GM12878 (cell line): ENCODE measurements at regions not wholly inside any gene's neighbourhood (a gene's known extent, or its start where the extent isn't known, plus 50 kb on each side); places are given as distances from the start of the nearest gene placed in this dataset.

Experiments used
- ATAC-seq: fragments of 200-7000 bp; cut with Tn5 transposase; 3 replicates; pipeline ENCODE4 v1.9.1; 2020; ENCODE audit warnings: mild to moderate bottlenecking, moderate library complexity
- BruUV-seq: library from RNA; stranded (reverse); fragments of 400-500 nt; replicated peaks from 2 replicates; lab custom pipeline; 2021; lab: Mats Ljungman, UMichigan
- CTCF ChIA-PET: fragments of 300-600 bp; sonication (Branson Sonifier 250); formaldehyde crosslinking; extraction: SDS; loops from one replicate; lab custom pipeline; 2021; ENCODE audit warnings: inconsistent platforms; lab: Yijun Ruan, JAX
- POLR2A ChIA-PET: fragments of 350-600 bp; formaldehyde crosslinking; extraction: SDS; loops from one replicate; lab custom pipeline; 2021; ENCODE audit warnings: inconsistent platforms; lab: Charles Lee
- RAD21 ChIA-PET: fragments of 300-600 bp; sonication (Branson Sonifier 250); formaldehyde crosslinking; loops from one replicate; lab custom pipeline; 2023; ENCODE audit warnings: antibody characterized with exemption; ENCODE audit not compliant: unreplicated experiment; lab: Charles Lee
- SMC1A ChIA-PET: fragments of 300-600 bp; sonication (Branson Sonifier 250); formaldehyde crosslinking; loops from one replicate; lab custom pipeline; 2023; ENCODE audit not compliant: unreplicated experiment, uncharacterized antibody; lab: Charles Lee
- DNase-seq: peaks from one replicate; pipeline ENCODE4 v3.0.0-alpha.2; 2011; ENCODE audit warnings: low read depth, low spot score
- FAIRE-seq: peaks from 3 replicates; lab custom pipeline; 2011; peaks lifted over from hg19 to GRCh38; lab: Jason Lieb, UNC
- H2AFZ ChIP-seq: 2 replicates; pipeline ENCODE4 v1.6.0; 2011; ENCODE audit warnings: low read depth, low read length, control low read depth; ENCODE audit not compliant: control insufficient read depth
- H3K27ac ChIP-seq: 2 replicates; pipeline ENCODE4 v1.5.1; 2011; ENCODE audit warnings: control low read depth; ENCODE audit not compliant: control insufficient read depth, insufficient read depth
- H3K27me3 ChIP-seq, 2 experiments: replicated peaks in 1 of 2; 2 replicates each; pipeline versions ENCODE4 v1.6.0 to v1.6.1; 2011; ENCODE audit warnings: low read length in 1 of 2; ENCODE audit not compliant: control insufficient read depth in 2 of 2, insufficient read depth in 2 of 2
- H3K36me3 ChIP-seq, 2 experiments: 2 replicates each; pipeline ENCODE4 v1.5.1; 2011; ENCODE audit warnings: low read length in 1 of 2; ENCODE audit not compliant: control insufficient read depth in 2 of 2, insufficient read depth in 2 of 2
- H3K4me1 ChIP-seq: 2 replicates; pipeline ENCODE4 v1.6.1; 2011; ENCODE audit warnings: mild to moderate bottlenecking, low read length, moderate library complexity, mixed read lengths; ENCODE audit not compliant: control insufficient read depth, insufficient read depth
- H3K4me2 ChIP-seq: 2 replicates; pipeline ENCODE4 v1.6.0; 2011; ENCODE audit warnings: control low read depth; ENCODE audit not compliant: control insufficient read depth, insufficient read depth
- H3K4me3 ChIP-seq: fragments of 200-600 bp; sonication (generic); 2 replicates; pipeline ENCODE4 v1.5.1; 2016
- H3K79me2 ChIP-seq: 2 replicates; pipeline ENCODE4 v1.6.0; 2011; ENCODE audit warnings: low read length; ENCODE audit not compliant: control insufficient read depth, insufficient read depth
- H3K9ac ChIP-seq: 2 replicates; pipeline ENCODE4 v1.8.0; 2011; ENCODE audit warnings: low read length, control low read depth, mixed read lengths; ENCODE audit not compliant: control insufficient read depth, insufficient read depth
- H3K9me3 ChIP-seq: replicated peaks from 3 replicates; pipeline ENCODE4 v1.5.1; 2011; ENCODE audit warnings: mild to moderate bottlenecking, low read length; ENCODE audit not compliant: control insufficient read depth, insufficient read depth
- H4K20me1 ChIP-seq: 2 replicates; pipeline ENCODE4 v1.6.0; 2011; ENCODE audit not compliant: control insufficient read depth, insufficient read depth
- KLF5 ChIP-seq: fragments of 450-650 bp; IDR thresholded peaks from 2 replicates; pipeline ENCODE4 v1.6.1; 2014; ENCODE audit warnings: mild to moderate bottlenecking; ENCODE audit not compliant: partially characterized antibody
- MYB ChIP-seq: fragments of 150-350 bp; IDR thresholded peaks from 2 replicates; pipeline ENCODE4 v1.6.1; 2014; ENCODE audit warnings: mild to moderate bottlenecking, low read depth, low read length, borderline replicate concordance
- POLR2A ChIP-seq: IDR thresholded peaks from 2 replicates; pipeline ENCODE4 v1.6.1; 2011; ENCODE audit warnings: low read depth, mild to moderate bottlenecking, low read length
- SMARCA5 ChIP-seq: fragments of 450-650 bp; IDR thresholded peaks from 2 replicates; pipeline ENCODE4 v1.6.1; 2017; ENCODE audit warnings: mild to moderate bottlenecking
- ZNF207 ChIP-seq: fragments of 450-650 bp; IDR thresholded peaks from 2 replicates; pipeline ENCODE4 v1.6.1; 2014; ENCODE audit warnings: antibody characterized with exemption, mild to moderate bottlenecking, borderline replicate concordance
- WGBS: methylation state at CpG from one replicate; pipeline ENCODE4 v1.1.6; 2016; ENCODE audit warnings: low lambda C conversion rate; ENCODE audit not compliant: insufficient replicate concordance, insufficient coverage; ENCODE audit errors: missing lambda C conversion rate; 5-methylcytosine and 5-hydroxymethylcytosine counted together
- in situ Hi-C: fragments of 300-500 bp; cut with MboI; formaldehyde crosslinking; loops from 9 replicates; pipeline ENCODE4 v1.14.3; 2018; ENCODE audit warnings: mixed read lengths
- intact Hi-C: fragments of 100-400 bp; cut with micrococcal nuclease; formaldehyde crosslinking; loops from one replicate; pipeline ENCODE4 v1.14.2; 2022; ENCODE audit not compliant: unreplicated experiment
- TF ChIP-seq, protein P1 (sequence below): fragments of 450-650 bp; formaldehyde crosslinking; IDR thresholded peaks from 2 replicates; pipeline ENCODE4 v1.5.0; 2022; ENCODE audit warnings: mild to moderate bottlenecking, missing genetic modification characterization
- TF ChIP-seq, protein P2 (sequence below): IDR thresholded peaks from 2 replicates; pipeline ENCODE4 v1.6.1; 2012; ENCODE audit warnings: low read length, inconsistent platforms

DNA sequence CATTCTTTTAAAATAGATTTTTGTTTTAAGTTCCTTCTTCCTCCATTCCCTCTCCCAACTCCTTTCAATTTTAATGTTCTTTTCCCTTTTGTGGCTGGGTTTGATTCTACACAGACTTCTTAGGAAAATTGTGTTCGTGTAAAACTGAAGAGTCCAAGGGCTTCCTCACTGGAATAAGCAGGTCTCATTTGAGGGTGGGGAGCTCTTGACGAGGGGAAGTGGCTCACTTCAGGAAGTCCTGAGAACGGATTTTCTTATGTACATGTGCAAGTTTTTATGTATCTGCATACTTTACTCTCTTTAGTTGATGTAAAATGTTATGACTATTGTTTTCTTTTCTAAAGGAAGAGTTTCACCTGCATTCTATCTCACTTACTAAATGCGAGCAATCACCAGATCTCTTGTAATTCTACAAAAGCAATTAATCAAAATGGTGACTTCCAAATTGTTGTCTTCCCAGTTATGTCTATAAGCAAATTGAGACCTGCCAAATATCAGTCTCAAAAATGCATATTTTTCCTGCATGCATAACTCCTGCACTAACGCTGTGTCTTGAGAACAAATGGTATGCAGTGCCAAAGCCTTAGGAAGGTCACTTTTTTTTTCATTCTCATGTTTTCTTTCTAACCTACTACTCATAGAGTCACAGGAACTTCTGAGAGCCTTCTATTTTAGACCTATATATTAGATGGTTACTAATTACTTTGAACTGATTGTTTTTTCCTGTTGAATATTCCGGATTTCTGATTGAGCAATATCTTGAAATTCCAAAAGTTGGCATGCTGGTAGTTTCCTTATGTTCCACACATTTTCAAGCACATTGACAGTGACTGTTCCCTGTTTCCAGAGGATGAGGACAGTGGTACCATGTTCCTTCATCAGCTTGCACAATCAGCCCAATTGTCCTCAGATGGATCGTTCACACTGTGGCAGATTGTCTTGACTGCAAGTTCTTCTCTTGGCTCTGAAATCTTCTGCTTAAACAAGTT lies 251.9 kb upstream of the PRDM1 start:
- POLR2A ChIA-PET: no interaction called here

More for the DNA sequence above, 251.9 kb upstream of the PRDM1 start:
- in situ Hi-C loops (no loop called here), intact Hi-C loops (no loop called here)
- Histone ChIP-seq H2AFZ (no peak overlapping the region), H3K4me1 (no peaks in the 10 kb centered on the region), H3K4me2 (no peak overlapping the region), H3K27ac (no peak overlapping the region), H3K4me3 (no peak overlapping the region), H3K36me3 (no peaks in the 10 kb centered on the region), H3K79me2 (no peaks in the 10 kb centered on the region), H4K20me1 (no peaks in the 10 kb centered on the region), H3K27me3 (no peaks in the 10 kb centered on the region; a peak in 1 of 4 replicates), H3K9me3 (no peaks in the 10 kb centered on the region), H3K9ac (no peak overlapping the region)
- ChIA-PET RAD21 (interaction anchor here (0.8 to 2.1 kb wide), 5 partner anchors 24 to 403 kb away, joined by 3 to 11 read pairs (median 3); no protein-coding TSS in a partner anchor), CTCF (interaction anchor here (1.0 to 1.6 kb wide), 5 partner anchors 10 to 389 kb away, joined by 3 to 4 read pairs (median 3); no protein-coding TSS in a partner anchor), SMC1A (interaction anchor here (0.7 to 1.4 kb wide), 6 partner anchors 11 to 185 kb away, joined by 3 to 5 read pairs (median 3); no protein-coding TSS in a partner anchor)
- ATAC-seq (no peak), DNase-seq (no peak), FAIRE-seq (no peak)
- BruUV-seq: no TSS peak
- TF ChIP-seq MYB (no peak), ZNF207 (no peak), SMARCA5 (no peak), POLR2A (no peak), KLF5 (no peak)
- TF ChIP-seq, protein P1, sequence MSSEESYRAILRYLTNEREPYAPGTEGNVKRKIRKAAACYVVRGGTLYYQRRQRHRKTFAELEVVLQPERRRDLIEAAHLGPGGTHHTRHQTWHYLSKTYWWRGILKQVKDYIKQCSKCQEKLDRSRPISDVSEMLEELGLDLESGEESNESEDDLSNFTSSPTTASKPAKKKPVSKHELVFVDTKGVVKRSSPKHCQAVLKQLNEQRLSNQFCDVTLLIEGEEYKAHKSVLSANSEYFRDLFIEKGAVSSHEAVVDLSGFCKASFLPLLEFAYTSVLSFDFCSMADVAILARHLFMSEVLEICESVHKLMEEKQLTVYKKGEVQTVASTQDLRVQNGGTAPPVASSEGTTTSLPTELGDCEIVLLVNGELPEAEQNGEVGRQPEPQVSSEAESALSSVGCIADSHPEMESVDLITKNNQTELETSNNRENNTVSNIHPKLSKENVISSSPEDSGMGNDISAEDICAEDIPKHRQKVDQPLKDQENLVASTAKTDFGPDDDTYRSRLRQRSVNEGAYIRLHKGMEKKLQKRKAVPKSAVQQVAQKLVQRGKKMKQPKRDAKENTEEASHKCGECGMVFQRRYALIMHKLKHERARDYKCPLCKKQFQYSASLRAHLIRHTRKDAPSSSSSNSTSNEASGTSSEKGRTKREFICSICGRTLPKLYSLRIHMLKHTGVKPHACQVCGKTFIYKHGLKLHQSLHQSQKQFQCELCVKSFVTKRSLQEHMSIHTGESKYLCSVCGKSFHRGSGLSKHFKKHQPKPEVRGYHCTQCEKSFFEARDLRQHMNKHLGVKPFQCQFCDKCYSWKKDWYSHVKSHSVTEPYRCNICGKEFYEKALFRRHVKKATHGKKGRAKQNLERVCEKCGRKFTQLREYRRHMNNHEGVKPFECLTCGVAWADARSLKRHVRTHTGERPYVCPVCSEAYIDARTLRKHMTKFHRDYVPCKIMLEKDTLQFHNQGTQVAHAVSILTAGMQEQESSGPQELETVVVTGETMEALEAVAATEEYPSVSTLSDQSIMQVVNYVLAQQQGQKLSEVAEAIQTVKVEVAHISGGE (CRISPR knock-in tag): no peak
- TF ChIP-seq, protein P2, sequence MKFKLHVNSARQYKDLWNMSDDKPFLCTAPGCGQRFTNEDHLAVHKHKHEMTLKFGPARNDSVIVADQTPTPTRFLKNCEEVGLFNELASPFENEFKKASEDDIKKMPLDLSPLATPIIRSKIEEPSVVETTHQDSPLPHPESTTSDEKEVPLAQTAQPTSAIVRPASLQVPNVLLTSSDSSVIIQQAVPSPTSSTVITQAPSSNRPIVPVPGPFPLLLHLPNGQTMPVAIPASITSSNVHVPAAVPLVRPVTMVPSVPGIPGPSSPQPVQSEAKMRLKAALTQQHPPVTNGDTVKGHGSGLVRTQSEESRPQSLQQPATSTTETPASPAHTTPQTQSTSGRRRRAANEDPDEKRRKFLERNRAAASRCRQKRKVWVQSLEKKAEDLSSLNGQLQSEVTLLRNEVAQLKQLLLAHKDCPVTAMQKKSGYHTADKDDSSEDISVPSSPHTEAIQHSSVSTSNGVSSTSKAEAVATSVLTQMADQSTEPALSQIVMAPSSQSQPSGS: no peak
- 45% methylated on average over 7 of the region's 7 CpGs for WGBS
